CD4-positive, alpha-beta T cell treated with Interleukin-6 for 4 hours (primary cell): ENCODE measurements at regions not wholly inside any gene's neighbourhood (a gene's known extent, or its start where the extent isn't known, plus 50 kb on each side); places are given as distances from the start of the nearest gene placed in this dataset.
A peak's percentile ranks its signal among the peaks of the same experiment; 100 is the strongest.

Source experiments
- DNase-seq: peaks from one replicate; pipeline ENCODE4 v3.0.0-alpha.2; 2020; ENCODE audit warnings: mixed read lengths

DNA sequence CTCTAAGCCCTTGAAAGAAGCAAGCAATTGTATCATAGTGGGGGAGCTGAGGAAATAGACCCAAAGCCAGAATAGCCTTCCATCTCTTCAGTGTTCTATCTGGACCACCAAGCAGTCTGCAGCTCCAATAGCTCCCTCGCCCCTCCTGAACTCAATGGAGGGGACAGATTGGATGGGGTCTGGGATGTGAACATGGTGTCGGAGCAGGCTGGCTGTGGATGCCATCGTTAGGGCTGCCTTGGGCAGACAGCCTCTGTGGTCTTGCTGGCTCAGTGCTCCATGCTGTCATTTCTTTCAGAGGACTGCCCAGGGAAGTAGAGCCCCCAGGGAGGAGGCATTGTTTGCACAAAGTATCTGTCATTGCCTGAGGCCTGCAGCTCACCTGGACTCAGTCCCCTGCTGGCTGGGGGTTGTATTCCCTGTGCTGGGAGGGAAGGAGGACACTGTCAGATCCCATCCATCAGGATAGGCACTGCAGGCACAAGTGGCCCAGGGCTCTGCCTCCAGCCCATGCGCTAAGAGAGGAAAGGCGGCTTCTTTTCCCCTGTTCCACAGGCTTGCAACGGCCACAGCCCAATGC, 537.7 kb downstream of the BUD13 start:
- DNase-seq, result no peak

DNA sequence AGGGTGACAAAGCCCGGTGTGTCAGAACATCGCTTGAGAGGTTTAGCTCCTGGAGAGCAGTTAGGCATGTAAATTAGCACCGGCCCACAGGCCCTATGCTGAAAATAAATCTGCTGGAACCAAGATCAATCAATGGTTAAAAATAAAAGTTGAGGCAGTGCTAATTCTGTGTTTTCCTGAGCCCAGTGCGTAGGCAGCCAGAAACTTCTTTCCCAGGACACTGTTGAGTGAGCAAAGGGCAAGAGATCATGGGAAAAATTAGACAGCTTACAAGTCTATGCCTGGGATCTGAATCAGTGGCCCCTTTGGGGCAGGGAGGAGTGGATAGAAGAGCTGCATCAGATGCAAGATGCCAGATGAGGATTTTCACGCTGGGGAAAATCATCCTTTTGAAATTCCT, 539.2 kb downstream of the BUD13 start:
- DNase-seq, result no peak

DNA sequence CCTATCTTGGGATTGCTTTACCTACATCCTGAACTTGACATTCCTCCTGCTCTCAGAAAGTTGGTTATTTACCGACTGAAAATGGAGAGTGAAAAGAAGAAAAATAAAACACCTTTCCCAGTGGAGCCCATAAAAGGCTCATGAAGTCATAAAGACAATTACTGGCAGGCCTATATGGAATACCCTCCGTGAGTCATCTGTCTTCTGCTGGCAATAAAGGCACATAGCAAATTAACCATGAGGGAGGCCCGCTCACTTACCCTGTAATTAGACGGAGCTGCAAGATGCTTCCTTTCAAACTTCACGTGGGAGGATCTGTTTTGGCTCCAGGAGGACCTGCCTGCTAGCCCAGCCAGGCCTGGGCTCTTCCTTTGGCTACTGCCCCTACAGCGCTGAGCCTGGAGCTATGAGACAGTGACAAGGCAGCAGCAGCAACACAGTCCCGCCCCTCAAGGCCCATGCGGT, 540.4 kb downstream of the BUD13 start:
- no peak for DNase-seq

DNA sequence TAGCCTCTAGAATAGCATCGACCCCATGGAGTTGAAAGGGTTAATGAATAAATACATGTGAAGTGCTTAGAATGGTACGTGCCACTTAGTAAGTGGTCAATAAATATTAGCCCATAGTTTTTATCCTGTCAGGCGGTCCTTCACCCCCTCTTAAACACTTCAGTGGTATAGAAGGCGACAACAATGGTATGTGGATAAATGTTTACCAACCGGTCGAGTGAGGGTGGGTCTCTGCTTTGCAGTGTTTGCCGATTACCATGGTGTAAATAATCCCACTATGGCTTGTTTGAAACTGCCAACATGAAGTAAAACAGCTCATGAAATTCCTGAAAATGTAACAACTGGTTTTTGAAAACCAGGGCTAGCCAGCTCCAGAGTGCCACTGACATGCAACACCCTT, 541.2 kb downstream of the BUD13 start:
- no peak for DNase-seq

DNA sequence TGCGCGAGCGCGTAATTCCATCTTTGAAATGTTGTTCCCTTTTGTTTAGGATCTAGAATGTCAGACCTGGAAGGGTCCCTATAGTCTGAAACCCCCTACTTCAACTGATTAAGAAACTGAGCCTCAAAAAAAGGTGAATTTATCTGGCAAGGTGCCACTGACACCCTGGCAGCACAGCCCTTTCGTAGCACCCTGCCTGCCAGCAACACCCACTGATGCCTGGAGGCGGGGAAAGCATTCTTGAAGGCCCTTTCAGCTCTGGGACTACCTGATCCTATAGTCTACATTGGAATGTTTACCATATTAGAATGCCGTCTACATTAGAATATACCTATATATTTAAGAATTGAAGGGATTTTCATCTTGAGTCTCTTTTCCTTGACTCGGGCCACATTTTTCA, 542.3 kb downstream of the BUD13 start:
- no peak for DNase-seq

DNA sequence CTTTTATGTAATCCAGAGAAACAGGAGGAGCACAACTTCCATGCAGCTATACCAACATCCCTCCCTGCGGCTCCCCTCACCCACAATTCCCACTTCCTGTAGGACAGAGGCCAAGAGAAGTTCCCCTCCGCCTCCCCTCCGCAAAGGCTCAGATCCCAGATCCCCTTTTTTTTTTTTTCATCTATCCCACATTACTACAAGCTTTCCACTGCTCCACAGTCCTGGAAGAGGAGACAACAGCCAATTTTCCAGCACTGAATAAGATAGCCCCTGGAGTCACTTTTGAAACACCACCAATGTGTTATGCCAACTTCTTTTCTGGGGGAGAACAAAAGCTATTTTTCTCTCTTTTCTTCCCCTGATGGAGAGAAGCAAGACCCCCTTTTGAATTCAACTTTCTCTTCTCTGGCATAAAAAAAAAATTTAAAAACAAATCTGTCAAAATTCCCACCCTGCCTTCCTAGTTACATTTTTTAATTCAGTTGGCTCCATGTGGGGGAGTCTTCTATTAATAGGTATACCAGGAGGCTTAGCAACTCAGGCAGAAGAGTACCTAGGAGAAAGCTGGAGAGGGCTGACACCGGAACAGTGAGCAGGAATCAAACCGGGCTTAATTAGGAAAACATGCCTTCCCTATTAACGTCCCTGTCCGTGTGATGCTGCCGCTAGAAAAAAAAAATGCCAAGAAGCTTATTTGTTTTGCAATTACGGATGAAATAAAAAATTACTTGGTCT, 543.4 kb downstream of the BUD13 start:
- DNase-seq, result no peak

DNA sequence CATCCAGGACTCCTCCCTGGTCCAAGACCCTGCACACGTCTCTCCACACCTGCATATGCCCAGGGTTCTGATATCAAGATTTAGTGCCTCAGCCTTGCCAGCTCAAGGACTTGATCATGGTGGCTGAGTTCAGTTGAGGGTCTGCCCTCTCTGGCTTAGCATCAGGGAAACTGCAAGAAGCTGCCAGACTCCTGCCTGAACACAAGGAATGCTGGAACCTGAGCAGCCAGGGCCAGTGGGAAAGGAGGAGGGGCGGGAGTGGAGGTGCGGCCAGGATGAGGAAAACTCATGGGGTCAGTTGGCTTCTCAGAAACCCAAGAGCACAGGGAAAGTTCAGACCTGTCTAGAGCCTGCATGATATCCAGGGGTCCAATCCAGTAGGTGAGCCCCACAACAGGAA, 546.1 kb downstream of the BUD13 start:
- no peak for DNase-seq

DNA sequence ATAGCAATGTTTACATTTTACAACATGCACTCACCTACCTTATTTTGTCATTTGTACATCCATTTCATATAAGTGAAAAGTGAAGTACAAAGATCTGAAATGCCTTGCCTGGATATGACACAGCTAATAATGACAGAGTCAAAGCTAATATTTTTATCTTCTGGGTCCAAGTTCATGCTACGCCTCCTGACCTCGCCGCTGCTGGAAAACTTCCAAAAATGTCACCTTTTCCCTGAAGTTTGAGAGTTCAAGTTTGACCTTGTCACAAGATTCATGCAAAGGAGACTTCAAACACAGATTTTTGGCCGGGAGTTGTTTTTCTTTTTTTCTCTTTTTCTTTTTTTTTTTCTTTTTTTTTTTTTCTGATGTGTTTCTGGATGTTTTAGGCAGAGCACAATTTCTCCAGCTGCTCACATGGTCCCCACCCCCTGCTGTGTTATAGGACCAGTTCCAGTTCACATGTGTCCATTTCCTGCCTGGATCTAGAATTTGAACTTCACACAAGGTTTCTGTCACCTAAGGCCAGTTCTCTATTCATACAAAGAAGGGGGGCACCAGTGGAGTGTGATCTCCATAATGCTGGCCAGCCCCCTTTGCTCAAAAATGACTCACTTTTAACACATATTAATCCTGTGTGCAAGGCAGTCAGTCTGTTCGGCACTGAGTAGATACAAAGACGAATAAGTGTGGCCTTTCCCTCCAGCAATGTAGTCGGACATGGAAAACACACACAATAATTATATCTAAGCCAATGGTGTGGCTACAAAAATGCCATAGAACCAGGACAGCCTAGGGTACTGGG, 546.8 kb downstream of the BUD13 start:
- DNase-seq, result no peak

DNA sequence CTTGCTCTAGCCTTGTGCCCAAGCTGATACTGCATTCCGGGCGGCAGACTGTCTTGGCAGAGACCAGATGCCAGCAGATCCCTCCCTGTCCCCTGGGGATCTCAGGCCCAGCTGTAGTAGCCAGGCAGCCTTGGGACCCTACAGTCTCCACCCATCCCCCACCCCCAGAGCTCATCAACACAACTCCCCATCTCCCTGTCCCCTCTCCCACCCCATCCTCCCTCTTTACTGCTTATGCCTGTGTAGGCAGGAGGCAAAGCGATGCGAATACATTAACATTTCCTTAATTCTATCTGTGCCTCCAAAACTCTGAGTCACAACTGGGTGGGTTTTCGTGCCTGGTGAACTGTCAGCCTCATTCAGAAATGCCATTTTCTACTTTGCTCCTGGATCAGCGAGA, 547.6 kb downstream of the BUD13 start:
- no peak for DNase-seq

DNA sequence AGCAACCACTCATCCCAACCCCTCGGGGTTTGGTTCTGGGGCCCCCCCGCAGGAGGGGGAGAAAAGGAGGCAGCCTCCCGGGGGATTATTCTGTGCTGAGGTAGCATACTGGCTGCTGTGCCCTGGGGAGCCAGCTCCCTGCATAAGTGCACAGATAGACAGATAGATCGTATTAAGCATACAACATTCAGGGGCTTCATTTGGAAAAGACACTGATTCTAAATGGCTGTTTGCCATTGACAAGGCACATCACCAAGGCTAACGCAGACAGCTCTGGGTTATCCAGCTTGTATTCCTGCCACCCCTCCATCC, 547.9 kb downstream of the BUD13 start:
- no peak for DNase-seq

DNA sequence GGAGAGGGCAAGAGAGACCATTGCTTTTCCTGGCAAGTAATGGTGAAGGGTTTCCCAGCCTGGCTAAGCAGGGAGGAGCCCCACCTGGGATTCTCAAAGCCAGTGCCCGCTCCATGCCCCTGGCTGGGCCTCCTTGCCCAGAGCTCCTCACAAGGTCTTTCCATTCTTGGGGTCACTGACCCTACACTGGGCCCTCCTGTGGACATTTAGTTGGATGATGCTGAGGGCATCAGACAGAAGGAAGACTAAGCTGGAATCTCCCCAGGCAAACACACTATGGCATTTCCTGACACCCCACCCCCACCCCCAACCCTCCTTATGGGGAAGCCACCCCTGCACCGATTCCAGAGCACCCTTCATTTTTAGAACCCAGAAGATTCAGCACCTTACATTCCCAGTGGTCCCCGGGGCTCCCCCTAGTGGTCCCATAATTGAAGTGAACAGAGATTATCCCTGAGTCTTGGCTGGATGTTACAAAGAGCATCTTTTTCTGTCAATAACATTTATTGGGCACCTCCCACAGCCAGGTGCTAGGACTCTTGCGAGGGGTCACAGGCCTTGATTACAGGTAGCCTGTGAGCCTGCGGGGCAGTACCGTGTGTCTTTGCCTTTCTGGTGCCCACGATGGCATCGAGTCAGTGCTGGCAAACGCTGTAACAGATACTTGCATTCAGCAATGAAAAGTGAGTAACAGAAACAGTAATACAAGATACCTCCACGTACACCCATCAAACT, 548.5 kb downstream of the BUD13 start:
- peak; percentile 21 for DNase-seq

DNA sequence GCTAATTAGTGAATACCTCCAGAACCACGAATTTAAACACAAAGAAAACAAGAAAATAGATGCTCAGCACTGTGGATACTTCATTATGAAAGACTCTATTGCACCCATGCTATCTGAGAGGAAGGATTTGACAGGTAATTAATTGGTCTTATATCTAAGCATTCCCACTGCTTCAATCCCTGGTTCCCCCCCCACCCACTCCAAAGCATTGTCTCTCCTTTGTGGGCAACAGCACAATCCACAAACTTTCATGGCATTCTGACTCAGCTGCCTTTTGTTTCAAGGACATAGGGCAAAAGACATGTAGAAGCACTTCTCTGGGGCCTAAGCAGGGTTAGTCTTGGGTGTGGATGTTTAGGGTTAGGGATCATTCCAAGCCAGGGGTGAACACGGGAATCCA, 551.4 kb downstream of the BUD13 start:
- no peak for DNase-seq

DNA sequence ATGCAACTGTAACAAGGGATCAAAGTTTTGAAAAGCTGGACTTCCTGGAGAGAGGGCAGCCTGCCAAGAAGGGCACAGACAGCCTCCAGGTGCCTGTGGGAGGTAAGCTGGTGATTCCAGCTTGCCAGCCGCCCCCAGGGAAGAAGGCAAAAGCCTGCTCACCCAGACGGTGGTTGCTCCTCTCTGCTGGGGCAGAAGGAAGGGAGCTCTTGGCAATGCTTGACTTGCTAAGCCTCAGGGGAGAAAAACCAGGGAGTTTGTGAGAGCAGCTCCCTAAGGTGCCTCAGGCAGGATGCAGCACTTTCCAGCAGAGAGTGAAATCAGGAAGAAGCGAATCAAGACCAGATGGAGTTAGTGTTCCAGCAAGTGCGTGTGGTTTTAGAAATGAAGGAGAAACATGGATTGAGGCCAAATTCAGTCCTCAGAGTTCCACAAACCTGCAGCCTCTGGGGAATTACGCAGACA, 553.6 kb downstream of the BUD13 start:
- DNase-seq, result no peak

DNA sequence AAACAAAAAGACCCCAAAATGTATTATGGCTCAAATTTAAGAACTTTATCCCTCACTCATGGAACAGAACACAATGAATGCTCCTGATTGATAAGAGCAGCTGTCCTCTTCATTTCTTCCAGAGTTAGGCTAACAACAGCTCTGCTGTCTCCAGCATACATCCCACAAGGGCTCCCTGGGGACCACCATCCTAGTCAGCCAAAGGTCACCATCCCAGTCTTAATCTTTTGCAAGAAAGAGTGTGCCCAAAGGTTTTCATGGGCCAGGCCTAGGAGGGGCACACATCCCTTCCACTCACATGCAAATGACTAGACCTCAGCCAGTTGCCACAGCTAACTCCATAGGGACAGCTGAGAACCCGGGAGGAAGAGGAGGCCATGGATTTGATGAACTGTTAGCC, 555.3 kb downstream of the BUD13 start:
- no peak for DNase-seq

DNA sequence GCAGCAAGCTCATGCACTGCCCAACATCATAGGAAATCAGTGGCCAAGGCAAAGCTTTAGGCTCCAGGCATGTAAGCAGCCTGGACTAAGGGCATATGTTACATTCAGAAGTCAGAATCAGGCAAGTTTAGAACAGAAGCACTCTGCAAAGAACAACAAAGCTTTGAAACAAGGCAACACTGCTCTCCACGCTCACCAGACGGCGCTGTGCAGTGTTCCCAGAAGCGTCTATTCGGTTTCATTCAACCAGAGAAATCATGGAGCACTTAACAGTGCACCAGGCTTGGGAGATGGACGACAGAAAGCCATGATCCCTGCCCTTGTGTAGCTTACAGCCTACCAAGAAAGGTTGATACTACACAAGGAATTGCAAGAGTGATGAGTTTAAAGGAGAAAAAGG, 555.8 kb downstream of the BUD13 start:
- no peak for DNase-seq

DNA sequence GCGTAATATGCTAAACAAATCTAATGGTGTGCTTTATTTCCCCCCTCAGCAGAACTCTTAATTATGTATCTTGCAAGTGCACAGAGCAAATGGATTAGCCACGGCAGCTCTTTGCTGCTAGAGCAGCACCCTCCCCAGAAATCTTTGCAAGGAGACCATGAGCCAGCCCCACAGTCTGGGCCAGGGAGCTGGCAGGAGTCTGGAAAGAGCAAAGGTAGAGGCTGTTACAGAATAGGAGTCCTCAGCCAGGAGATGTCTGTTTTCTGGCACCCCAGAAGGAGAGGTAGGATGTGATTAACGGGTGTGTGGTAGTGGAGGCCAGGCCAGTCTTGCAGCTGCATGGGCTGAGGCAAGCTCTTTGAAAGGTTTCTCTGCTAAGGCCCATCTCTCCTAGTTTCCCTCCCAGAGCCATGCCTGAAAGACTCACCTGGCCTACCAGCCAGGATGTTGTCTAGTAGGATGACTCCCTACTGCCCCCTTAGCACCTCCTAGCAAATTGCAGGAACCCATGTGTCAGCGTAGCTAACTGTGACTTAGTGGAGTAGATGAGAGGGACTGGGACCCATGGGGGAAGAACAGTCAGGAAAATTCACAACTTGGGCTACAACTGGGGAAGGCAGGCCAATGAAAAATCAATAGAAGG, 557.2 kb downstream of the BUD13 start:
- no peak for DNase-seq

DNA sequence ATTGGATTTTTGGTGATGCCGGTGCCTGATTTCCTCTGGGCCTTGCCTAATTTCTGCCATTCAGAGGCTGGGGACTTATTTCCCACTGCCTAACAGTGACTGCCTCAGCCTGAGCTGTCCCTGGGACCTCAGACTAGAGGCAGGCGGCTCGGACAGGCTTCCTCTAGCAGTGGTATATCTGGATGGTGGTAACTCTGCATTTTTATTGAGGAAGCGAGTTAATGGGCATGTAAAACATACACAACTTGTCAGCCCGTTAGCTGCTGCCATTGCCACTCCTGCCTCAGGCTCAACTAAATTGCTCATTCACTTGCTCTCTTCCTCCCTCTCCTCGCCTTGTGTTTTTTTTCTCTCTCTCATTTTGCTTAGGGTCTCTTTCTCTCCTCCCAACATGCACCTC, 561.6 kb downstream of the BUD13 start:
- no peak for DNase-seq

DNA sequence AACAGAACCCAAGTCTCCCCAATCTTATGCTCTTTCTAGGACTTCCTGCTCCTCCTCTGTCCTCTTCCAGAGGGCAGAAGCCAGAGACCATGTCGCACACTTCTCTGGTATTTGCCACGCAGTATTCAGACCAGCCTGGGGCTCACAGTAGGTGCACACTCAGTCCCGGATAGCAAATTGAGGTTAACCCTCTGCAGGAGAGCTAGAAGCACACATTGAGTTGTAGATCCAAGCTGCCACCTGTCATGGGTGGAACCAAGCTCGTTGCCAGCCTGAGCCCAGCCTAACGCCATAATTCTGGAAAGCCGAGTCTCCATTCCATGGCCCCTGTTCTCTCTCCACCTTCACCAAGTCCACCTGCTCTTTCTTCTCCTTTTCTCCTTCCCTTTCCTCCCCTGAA, 562.1 kb downstream of the BUD13 start:
- DNase-seq, result no peak

DNA sequence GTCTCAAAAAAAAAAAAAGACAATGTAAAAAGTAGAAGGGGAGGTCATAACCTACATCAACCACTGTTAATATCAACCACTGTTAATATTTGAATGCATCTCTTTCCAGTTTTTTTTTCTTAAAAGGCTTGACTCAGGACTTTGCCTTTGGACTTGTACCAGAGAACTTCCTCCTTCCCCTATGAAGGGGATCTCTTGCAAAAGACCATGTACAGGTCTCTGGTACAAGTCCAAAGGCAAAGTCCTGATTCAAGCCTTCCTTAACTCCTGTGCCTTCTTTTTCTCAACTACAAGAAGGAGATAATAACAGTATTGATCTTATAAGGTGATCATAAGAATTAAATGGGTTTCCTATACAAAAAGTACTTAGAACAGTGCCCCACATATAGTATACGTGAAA, 563.5 kb downstream of the BUD13 start:
- no peak for DNase-seq

DNA sequence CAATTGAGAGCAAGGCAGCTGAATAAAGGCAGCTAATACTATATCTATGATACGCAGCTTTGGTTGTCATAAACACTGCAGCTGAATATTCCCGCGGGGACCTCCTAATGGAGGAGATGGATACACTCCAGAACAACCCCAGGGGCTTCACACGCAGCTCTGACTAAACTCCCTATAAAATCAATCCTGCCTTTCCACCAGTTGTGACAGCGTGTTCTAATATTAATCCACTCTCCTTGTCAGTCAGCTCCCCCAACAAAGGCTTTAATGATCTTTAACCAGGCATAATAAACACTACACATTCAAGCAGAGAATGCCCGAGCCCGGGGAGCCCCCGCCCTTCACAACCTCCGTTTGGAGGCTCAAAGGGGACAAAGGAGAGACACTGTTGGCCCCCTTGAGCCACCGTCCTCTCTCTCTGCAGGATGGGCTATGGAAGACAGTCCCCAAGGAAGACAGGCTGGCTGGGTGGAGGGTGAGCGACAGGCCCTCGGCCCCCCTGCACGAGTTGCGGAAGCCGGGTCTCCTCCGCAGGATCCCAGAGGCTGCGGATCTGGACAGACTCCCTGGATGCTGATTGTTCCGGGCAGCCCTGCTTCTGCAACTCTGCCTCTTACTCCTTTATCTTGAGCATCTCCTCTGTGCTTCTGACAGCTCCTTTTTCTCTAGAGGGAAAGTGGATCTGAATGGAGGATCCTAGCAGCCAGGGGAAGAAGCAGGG, 565.2 kb downstream of the BUD13 start:
- DNase-seq, result no peak

DNA sequence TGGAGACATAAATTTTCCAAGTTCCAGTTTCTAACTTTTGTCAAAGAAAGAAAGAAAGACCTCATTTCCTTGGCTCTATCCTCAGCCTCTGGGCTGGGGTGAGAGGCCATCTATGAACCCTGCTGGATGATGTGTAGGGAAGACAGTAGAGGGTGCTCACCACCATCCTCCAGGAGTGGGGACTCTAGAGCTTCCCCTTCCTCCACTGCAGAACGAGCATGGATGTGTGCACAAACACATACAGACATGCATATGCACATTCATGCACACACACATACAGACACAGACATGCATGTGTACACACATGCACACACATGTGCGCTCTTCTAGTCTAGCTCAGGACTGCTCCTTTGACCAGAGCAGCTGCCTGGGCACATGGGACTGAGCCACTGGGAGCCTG, 565.8 kb downstream of the BUD13 start:
- no peak for DNase-seq

DNA sequence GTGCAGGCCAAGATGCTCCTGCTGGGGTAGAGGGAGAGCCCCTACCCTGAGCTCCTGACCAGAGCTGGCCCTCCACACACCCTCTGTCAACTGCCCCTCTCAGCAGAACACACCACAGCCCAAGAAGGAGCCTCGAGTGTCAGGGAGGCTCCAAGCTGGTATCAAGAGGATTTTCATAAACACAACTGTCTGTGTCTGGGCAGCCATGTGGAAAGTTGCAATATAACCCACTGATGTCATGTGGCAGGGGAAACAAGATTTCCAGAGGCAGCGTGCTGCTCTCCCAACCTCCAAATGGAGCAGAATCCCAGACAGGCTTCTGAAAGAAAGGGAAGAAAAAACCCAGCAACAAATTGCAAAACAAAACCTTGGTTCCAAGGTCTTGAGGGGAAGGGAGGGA, 569.9 kb downstream of the BUD13 start:
- no peak for DNase-seq
